ENCODE measurements at regions not wholly inside any gene's neighbourhood (a gene's known extent, or its start where the extent isn't known, plus 50 kb on each side); places are given as distances from the start of the nearest gene placed in this dataset.

- DNase-seq = no peak
Measured at GRCh38 chr15:66832664-66833063, 130.6 kb downstream of the SMAD6 start.

- DNase-seq = no peak
Measured at GRCh38 chr15:66833371-66833770, 131.3 kb downstream of the SMAD6 start.

GRCh38 chr15:66833803-66834202 is 131.8 kb downstream of the SMAD6 start:
- no peak for DNase-seq

GRCh38 chr15:66834881-66835878 is 133.1 kb downstream of the SMAD6 start:
- DNase-seq = no peak

GRCh38 chr15:66836231-66837030 is 134.4 kb downstream of the SMAD6 start:
- DNase-seq = no peak

GRCh38 chr15:66838202-66838601 is 136.2 kb downstream of the SMAD6 start:
- no peak for DNase-seq

- DNase-seq = peak; percentile 20
Measured at GRCh38 chr15:66838671-66839239, 136.7 kb downstream of the SMAD6 start.

- DNase-seq = no peak
Measured at GRCh38 chr15:66839506-66840112, 137.6 kb downstream of the SMAD6 start.

GRCh38 chr15:66840615-66841390 is 138.8 kb downstream of the SMAD6 start:
- DNase-seq = no peak

- no peak for DNase-seq
Measured at GRCh38 chr15:66841953-66842681, 140.1 kb downstream of the SMAD6 start.

GRCh38 chr15:66842710-66843441 is 140.8 kb downstream of the SMAD6 start:
- DNase-seq = peak; percentile 48

- DNase-seq = no peak
Measured at GRCh38 chr15:66843581-66843980, 141.5 kb downstream of the SMAD6 start.

GRCh38 chr15:66844041-66844746 is 142.2 kb downstream of the SMAD6 start:
- DNase-seq = no peak

- DNase-seq = no peak
Measured at GRCh38 chr15:66844747-66845145, 142.7 kb downstream of the SMAD6 start.

GRCh38 chr15:66845266-66845785 is 143.3 kb downstream of the SMAD6 start:
- no peak for DNase-seq

- DNase-seq = no peak
Measured at GRCh38 chr15:66846031-66846430, 144.0 kb downstream of the SMAD6 start.

GRCh38 chr15:66846811-66847210 is 144.8 kb downstream of the SMAD6 start:
- DNase-seq = no peak

GRCh38 chr15:66847565-66847991 is 145.5 kb downstream of the SMAD6 start:
- DNase-seq = no peak

GRCh38 chr15:66848116-66848515 is 146.1 kb downstream of the SMAD6 start:
- DNase-seq = no peak

All from NCI-H1105 treated with DMSO at 0.1 percent for 48 hours (cell line).